H1 (cell line): ENCODE measurements at regions not wholly inside any gene's neighbourhood (a gene's known extent, or its start where the extent isn't known, plus 50 kb on each side); places are given as distances from the start of the nearest gene placed in this dataset.

Experiments used
- CTCF ChIA-PET: fragments of 300-600 bp; sonication (Branson Sonifier 250); formaldehyde crosslinking; loops from one replicate; lab custom pipeline; 2021; ENCODE audit not compliant: partially characterized antibody; lab: Charles Lee
- POLR2A ChIA-PET: fragments of 300-600 bp; sonication (Branson Sonifier 250); formaldehyde crosslinking; loops from one replicate; lab custom pipeline; 2021; ENCODE audit warnings: inconsistent platforms; ENCODE audit not compliant: partially characterized antibody; lab: Charles Lee
- DNase-seq, 2 experiments: peaks; one replicate each; pipeline versions ENCODE4 v3.0.0 to v3.0.0-alpha.2; 2010 to 2022; ENCODE audit warnings: low spot score in 2 of 2, low read depth in 1 of 2, mixed read lengths in 1 of 2
- FAIRE-seq: peaks from 2 replicates; lab custom pipeline; 2011; peaks lifted over from hg19 to GRCh38; lab: Jason Lieb, UNC
- H2AFZ ChIP-seq: 2 replicates; pipeline ENCODE4 v1.8.1; 2012; ENCODE audit warnings: low read length, inconsistent platforms
- H2AK5ac ChIP-seq: 2 replicates; pipeline ENCODE4 v1.6.1; 2013; ENCODE audit warnings: low read depth, low read length
- H2BK120ac ChIP-seq: replicated peaks from 2 replicates; pipeline ENCODE3; 2013; ENCODE audit warnings: low read depth, low read length, inconsistent platforms
- H2BK12ac ChIP-seq: 2 replicates; pipeline ENCODE4 v1.6.1; 2013; ENCODE audit warnings: low read depth, low read length
- H2BK15ac ChIP-seq: 2 replicates; pipeline ENCODE4 v1.6.1; 2013; ENCODE audit warnings: low read length
- H2BK20ac ChIP-seq: 2 replicates; pipeline ENCODE4 v1.6.1; 2013; ENCODE audit warnings: low read length
- H2BK5ac ChIP-seq: 2 replicates; pipeline ENCODE4 v1.6.1; 2013; ENCODE audit warnings: low read depth, low read length
- H3K14ac ChIP-seq: 2 replicates; pipeline ENCODE4 v1.6.1; 2013; ENCODE audit warnings: inconsistent platforms; ENCODE audit not compliant: insufficient read length
- H3K18ac ChIP-seq: 2 replicates; pipeline ENCODE4 v1.6.1; 2013; ENCODE audit warnings: low read length; ENCODE audit errors: extremely low read depth
- H3K23ac ChIP-seq: 2 replicates; pipeline ENCODE4 v1.6.1; 2013; ENCODE audit warnings: inconsistent platforms; ENCODE audit not compliant: insufficient read length
- H3K23me2 ChIP-seq: 2 replicates; pipeline ENCODE4 v1.6.1; 2013; ENCODE audit warnings: low read depth, low read length
- H3K27ac ChIP-seq: 2 replicates; pipeline ENCODE4 v1.6.1; 2011; ENCODE audit warnings: low read depth, low read length, inconsistent platforms
- H3K27me3 ChIP-seq, 4 experiments: replicated peaks in 1 of 4; 1 replicate in 1 of 4; 2 replicates in 3 of 4; pipeline versions ENCODE4 v1.6.1 to v1.8.1; 2011 to 2013; ENCODE audit warnings: low read length in 3 of 4, mild to moderate bottlenecking in 3 of 4, inconsistent platforms in 2 of 4, mixed read lengths in 2 of 4, moderate library complexity in 1 of 4; ENCODE audit not compliant: control insufficient read depth in 3 of 4, insufficient read depth in 3 of 4; ENCODE audit errors: extremely low read depth in 1 of 4
- H3K36me3 ChIP-seq, 4 experiments: 2 replicates each; pipeline versions ENCODE4 v1.6.1 to v1.8.1; 2011 to 2013; ENCODE audit warnings: mild to moderate bottlenecking in 4 of 4, low read length in 3 of 4, moderate library complexity in 2 of 4, control low read depth in 1 of 4, inconsistent platforms in 1 of 4; ENCODE audit not compliant: insufficient read depth in 4 of 4, control insufficient read depth in 2 of 4
- H3K4ac ChIP-seq: replicated peaks from 2 replicates; pipeline ENCODE3; 2013; ENCODE audit warnings: low read length, low read depth, mixed read lengths, inconsistent platforms; ENCODE audit not compliant: insufficient read length
- H3K4me1 ChIP-seq, 4 experiments: replicated peaks in 1 of 4; 1 replicate in 1 of 4; 2 replicates in 3 of 4; pipeline versions ENCODE4 v1.6.1 to v1.8.1; 2011 to 2013; ENCODE audit warnings: low read length in 3 of 4, inconsistent platforms in 2 of 4, mixed read lengths in 1 of 4; ENCODE audit not compliant: insufficient read depth in 4 of 4, control insufficient read depth in 3 of 4
- H3K4me2 ChIP-seq, 2 experiments: 2 replicates each; pipeline versions ENCODE4 v1.6.1 to v1.8.1; 2011 to 2013; ENCODE audit warnings: low read depth in 2 of 2, low read length in 2 of 2, control low read depth in 1 of 2, inconsistent platforms in 1 of 2, mild to moderate bottlenecking in 1 of 2; ENCODE audit not compliant: insufficient read depth in 1 of 2
- H3K4me3 ChIP-seq, 4 experiments: fragments of 200-600, 300-600 bp in 1 of 4; sonication (generic), shearing (Covaris generic), sonication (Bioruptor Twin) in 1 of 4; 2 replicates each; pipeline versions ENCODE4 v1.5.1 to v1.8.1; 2011 to 2016; ENCODE audit warnings: low read length in 4 of 4, low read depth in 3 of 4, control low read depth in 2 of 4, inconsistent platforms in 2 of 4, mild to moderate bottlenecking in 2 of 4, mixed read lengths in 1 of 4, moderate library complexity in 1 of 4; ENCODE audit not compliant: insufficient read depth in 2 of 4; ENCODE audit errors: extremely low read depth in 1 of 4
- H3K56ac ChIP-seq: replicated peaks from 2 replicates; pipeline ENCODE3; 2013; ENCODE audit warnings: low read depth, mild to moderate bottlenecking, mixed read lengths, low read length, inconsistent platforms; ENCODE audit not compliant: insufficient read length
- H3K79me1 ChIP-seq: 2 replicates; pipeline ENCODE4 v1.6.1; 2013; ENCODE audit warnings: low read depth, low read length, control low read depth
- H3K79me2 ChIP-seq, 2 experiments: 2 replicates each; pipeline versions ENCODE4 v1.6.1 to v1.8.1; 2012 to 2013; ENCODE audit warnings: low read length in 2 of 2, mild to moderate bottlenecking in 2 of 2, inconsistent platforms in 1 of 2; ENCODE audit not compliant: insufficient read depth in 2 of 2, control insufficient read depth in 1 of 2
- H3K9ac ChIP-seq, 4 experiments: replicated peaks in 1 of 4; 1 replicate in 1 of 4; 2 replicates in 3 of 4; pipeline versions ENCODE4 v1.6.1 to v1.8.1; 2011 to 2013; ENCODE audit warnings: low read depth in 3 of 4, low read length in 3 of 4, control low read depth in 2 of 4, mild to moderate bottlenecking in 2 of 4, moderate library complexity in 2 of 4, inconsistent platforms in 1 of 4; ENCODE audit errors: extremely low read depth in 1 of 4
- H3K9me3 ChIP-seq, 2 experiments: 2 replicates each; pipeline versions ENCODE4 v1.6.1 to v1.8.1; 2012 to 2013; ENCODE audit warnings: mild to moderate bottlenecking in 2 of 2, moderate library complexity in 2 of 2, control low read depth in 1 of 2, inconsistent platforms in 1 of 2, low read depth in 1 of 2, low read length in 1 of 2, mixed read lengths in 1 of 2; ENCODE audit not compliant: insufficient read depth in 2 of 2
- H4K20me1 ChIP-seq, 2 experiments: replicated peaks in 1 of 2; 2 replicates each; pipeline versions ENCODE3 to v1.8.1; 2011 to 2013; ENCODE audit warnings: inconsistent platforms in 2 of 2, low read length in 2 of 2, mild to moderate bottlenecking in 1 of 2; ENCODE audit not compliant: insufficient read depth in 2 of 2, control insufficient read depth in 1 of 2
- H4K5ac ChIP-seq: 2 replicates; pipeline ENCODE4 v1.6.1; 2013; ENCODE audit warnings: low read length, low read depth, mixed read lengths, inconsistent platforms; ENCODE audit not compliant: insufficient read length
- H4K8ac ChIP-seq: 2 replicates; pipeline ENCODE4 v1.8.0; 2013; ENCODE audit warnings: mild to moderate bottlenecking, moderate library complexity, low read length, inconsistent platforms; ENCODE audit not compliant: insufficient read depth; ENCODE audit errors: extremely low read depth
- H4K91ac ChIP-seq: replicated peaks from 2 replicates; pipeline ENCODE3; 2013; ENCODE audit warnings: low read length, mixed read lengths, inconsistent platforms; ENCODE audit not compliant: insufficient read length
- BACH1 ChIP-seq: IDR thresholded peaks from 2 replicates; pipeline ENCODE4 v1.6.1; 2012; ENCODE audit warnings: low read length, improper control_type of control experiment
- CREB1 ChIP-seq: IDR thresholded peaks from 2 replicates; pipeline ENCODE4 v1.6.1; 2012; ENCODE audit warnings: inconsistent platforms
- EZH2 ChIP-seq: fragments of 200-600 bp; sonication (generic); IDR thresholded peaks from 2 replicates; pipeline ENCODE4 v1.7.1; 2012; ENCODE audit warnings: low read depth, mild to moderate bottlenecking, moderate library complexity, low read length, inconsistent platforms; ENCODE audit not compliant: severe bottlenecking
- JUN ChIP-seq: IDR thresholded peaks from 2 replicates; pipeline ENCODE4 v1.6.1; 2011; ENCODE audit warnings: low read depth, mild to moderate bottlenecking, improper control_type of control experiment, low read length
- KDM1A ChIP-seq: fragments of 200-600, 300-600 bp; sonication (generic); IDR thresholded peaks from 2 replicates; pipeline ENCODE4 v1.7.1; 2016; ENCODE audit warnings: mild to moderate bottlenecking, low read length, borderline replicate concordance
- MAFK ChIP-seq: IDR thresholded peaks from 2 replicates; pipeline ENCODE4 v1.6.1; 2012; ENCODE audit warnings: low read depth, mild to moderate bottlenecking, improper control_type of control experiment, low read length
- SP1 ChIP-seq: IDR thresholded peaks from 2 replicates; pipeline ENCODE4 v1.6.1; 2011; ENCODE audit warnings: low read depth, low read length
- SUZ12 ChIP-seq: fragments of 200-600 bp; sonication (generic); IDR thresholded peaks from 2 replicates; pipeline ENCODE4 v1.6.1; 2012; ENCODE audit warnings: mild to moderate bottlenecking, inconsistent platforms, low read length, moderate library complexity, mixed read lengths
- TAF1 ChIP-seq: IDR thresholded peaks from 2 replicates; pipeline ENCODE4 v1.6.1; 2011; ENCODE audit warnings: mild to moderate bottlenecking, low read depth, low read length
- TBP ChIP-seq: IDR thresholded peaks from 2 replicates; pipeline ENCODE4 v1.6.1; 2011; ENCODE audit warnings: low read depth, low read length, improper control_type of control experiment
- TEAD4 ChIP-seq: IDR thresholded peaks from 2 replicates; pipeline ENCODE4 v1.6.1; 2012; ENCODE audit warnings: low read depth, low read length, inconsistent platforms, mixed read lengths
- YY1 ChIP-seq: IDR thresholded peaks from 2 replicates; pipeline ENCODE4 v1.6.1; 2011; ENCODE audit warnings: low read depth, mild to moderate bottlenecking, low read length
- WGBS, 2 experiments: shearing (Covaris generic) in 1 of 2; methylation state at CpG; one replicate each; pipeline versions ENCODE4 v1.1.6 to v1.1.7; 2013 to 2015; ENCODE audit warnings: low lambda C conversion rate in 2 of 2, mixed read lengths in 2 of 2, inconsistent platforms in 1 of 2, low coverage in 1 of 2, missing lambda C conversion rate in 1 of 2; ENCODE audit not compliant: insufficient replicate concordance in 2 of 2, insufficient coverage in 1 of 2, insufficient read length in 1 of 2; ENCODE audit errors: extremely low coverage in 1 of 2, missing lambda C conversion rate in 1 of 2; 5-methylcytosine and 5-hydroxymethylcytosine counted together

GRCh38 chr1:193388683-193389082 is 202.3 kb upstream of the B3GALT2 start (continued):
- TF ChIP-seq TEAD4, result no peak

- Histone ChIP-seq H3K27ac (no peak overlapping the region), H3K27me3 (peaks cover 0 to 1% (median 0%) of the 10 kb centered on the region in 4 experiments; a peak in 1 of 7 replicates)
- CTCF ChIA-PET, result no interaction called here
Measured at GRCh38 chr1:193388165-193388564, 201.8 kb upstream of the B3GALT2 start.

More at GRCh38 chr1:193388165-193388564, 201.8 kb upstream of the B3GALT2 start:
- Histone ChIP-seq H3K4ac (no peak overlapping the region), H3K4me2 (no peak overlapping the region), H3K18ac (no peak overlapping the region), H2AFZ (no peak overlapping the region), H3K14ac (no peak overlapping the region), H3K9ac (no peak overlapping the region), H2BK120ac (no peak overlapping the region), H3K4me3 (no peak overlapping the region), H3K56ac (no peak overlapping the region), H2BK12ac (no peak overlapping the region), H2BK20ac (no peak overlapping the region), H2BK15ac (no peak overlapping the region), H3K79me2 (no peaks in the 10 kb centered on the region), H2AK5ac (no peak overlapping the region), H4K5ac (no peak overlapping the region), H3K4me1 (no peaks in the 10 kb centered on the region), H4K8ac (no peak overlapping the region), H3K23ac (no peak overlapping the region), H2BK5ac (no peak overlapping the region), H3K23me2 (no peaks in the 10 kb centered on the region), H3K79me1 (no peaks in the 10 kb centered on the region), H3K36me3 (no peaks in the 10 kb centered on the region), H4K91ac (no peak overlapping the region), H4K20me1 (no peaks in the 10 kb centered on the region), H3K9me3 (no peaks in the 10 kb centered on the region)
- POLR2A ChIA-PET, result no interaction called here
- FAIRE-seq (no peak), DNase-seq (no peak)
- TF ChIP-seq SP1, result no peak
- no peak for TF ChIP-seq JUN
- no peak for TF ChIP-seq EZH2
- no peak for TF ChIP-seq BACH1
- no peak for TF ChIP-seq CREB1
- no peak for TF ChIP-seq SUZ12
- TF ChIP-seq TBP, result no peak
- no peak for TF ChIP-seq MAFK
- no peak for TF ChIP-seq YY1
- no peak for TF ChIP-seq TAF1
- no peak for TF ChIP-seq KDM1A
- WGBS, 2 experiments, result 94% methylated on average over 4 of the region's 4 CpGs; no CpG with 5 or more reads in 1 of the 2 experiments
